Inflammatory macrophage treated with lipopolysaccharide for 4 hours (primary cell): ENCODE measurements at regions not wholly inside any gene's neighbourhood (a gene's known extent, or its start where the extent isn't known, plus 50 kb on each side); places are given as distances from the start of the nearest gene placed in this dataset.
A peak's percentile ranks its signal among the peaks of the same experiment; 100 is the strongest.

Experiments
- DNase-seq: peaks from one replicate; pipeline ENCODE4 v3.0.0-alpha.2; 2020

DNA sequence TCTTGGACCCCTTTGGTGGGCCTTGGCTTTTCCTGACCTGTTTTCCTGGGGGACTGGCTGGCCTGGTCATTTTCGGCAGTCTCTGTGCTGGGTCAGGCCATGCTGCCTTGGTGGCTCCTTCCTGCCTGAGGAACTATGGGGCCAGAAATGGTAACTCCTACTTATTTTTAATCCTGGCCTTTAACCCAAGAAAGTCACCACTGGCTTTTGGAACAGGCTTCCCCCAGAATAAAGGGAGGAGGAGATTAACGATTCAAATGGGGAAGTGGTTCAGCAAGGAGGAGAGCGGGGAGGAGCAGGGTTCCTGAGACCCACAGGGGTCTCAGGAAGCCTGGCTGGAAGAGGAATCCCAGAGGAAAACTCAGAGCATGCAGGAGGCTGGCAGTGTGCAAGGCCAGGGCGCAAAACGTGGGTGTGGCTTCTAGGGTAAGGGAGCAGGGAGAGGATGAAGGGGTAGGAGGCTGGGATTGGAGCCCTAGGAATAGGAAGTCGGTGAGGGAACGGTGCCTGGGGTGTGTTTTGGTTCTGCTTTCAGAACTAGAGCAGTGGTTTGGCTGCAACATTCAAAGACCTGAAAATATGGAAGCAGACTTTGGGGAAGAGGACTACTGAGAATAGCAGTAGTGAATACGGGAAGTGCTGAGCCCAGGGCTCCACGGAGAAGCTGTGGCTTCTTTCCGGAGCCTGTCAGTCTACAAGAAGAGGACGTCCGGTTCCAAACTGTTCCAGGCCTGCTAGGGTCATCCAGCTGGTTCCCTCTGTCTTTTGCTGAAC is 271.1 kb upstream of the KLF4 start:
- peak; percentile 95 for DNase-seq

DNA sequence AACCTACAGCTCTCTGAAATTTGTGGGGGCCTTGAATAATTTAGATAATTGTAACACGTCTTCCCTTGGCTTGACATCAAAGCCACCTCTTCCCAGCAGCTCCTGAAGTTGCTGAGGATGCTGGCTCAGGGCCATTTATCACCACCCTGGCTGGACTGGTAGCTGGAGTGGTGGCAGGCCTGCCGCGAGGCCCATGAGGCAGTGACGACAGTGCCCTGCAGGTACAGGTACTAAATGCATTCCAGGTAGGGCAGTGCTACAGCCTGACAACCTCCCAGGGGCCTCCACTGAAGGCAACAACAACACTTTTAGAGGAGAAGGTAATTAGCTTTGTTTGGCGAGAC is 270.2 kb upstream of the KLF4 start:
- no peak for DNase-seq

DNA sequence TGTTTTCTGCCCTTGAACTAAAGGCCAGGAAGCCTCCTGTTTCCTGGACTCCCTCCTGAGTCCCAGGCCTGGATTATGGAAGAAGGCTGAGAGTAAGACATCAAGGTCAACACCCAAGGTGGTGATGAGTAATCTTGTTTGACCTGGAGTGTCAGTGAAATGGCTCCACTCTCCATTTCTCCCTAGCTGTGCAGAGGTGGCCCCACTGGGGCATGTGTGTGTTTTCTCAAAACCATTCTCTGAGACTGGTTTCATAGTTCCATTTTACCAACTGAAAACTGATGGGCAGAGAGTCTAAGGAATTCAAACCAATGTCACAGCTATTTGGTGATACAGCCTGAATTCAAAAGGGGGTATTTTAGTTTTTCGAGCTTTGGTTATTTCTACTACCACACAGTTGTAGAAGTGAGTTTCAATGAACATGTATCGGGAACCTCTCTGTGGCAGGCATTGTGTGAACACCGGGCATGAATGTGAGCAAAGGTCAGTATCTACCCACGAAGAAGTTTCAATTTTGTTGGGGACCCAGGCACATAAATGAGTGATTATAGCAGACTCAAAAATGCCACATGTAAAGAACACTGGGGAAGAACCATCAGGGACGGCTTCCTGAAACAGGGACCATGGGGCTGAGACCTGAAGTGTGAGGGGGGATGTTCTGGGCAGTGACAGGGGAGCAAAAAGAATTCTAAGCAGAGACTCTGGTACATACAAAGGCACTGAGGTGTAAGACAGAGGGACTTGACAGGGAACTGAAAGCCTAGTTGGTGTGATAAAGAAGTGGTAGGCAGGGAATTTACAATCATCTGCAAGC is 269.6 kb upstream of the KLF4 start:
- no peak for DNase-seq

DNA sequence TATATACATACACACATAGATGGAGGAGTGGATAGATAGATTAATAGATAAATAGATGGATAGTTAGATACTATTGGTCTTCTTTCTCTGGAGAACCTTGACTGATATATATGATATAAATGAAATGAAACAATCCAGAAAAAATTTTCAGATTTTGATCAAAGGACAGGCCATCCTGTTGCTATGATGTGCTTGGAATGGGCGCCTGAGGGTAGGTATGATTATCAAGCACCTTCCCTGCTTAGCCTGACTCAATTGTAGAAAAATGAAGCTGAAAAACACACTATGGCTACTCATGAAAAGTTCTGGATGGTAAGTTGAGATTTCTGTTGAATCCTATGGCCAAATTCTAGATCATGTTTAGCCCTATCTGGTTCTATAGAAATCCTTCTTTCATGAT is 266.5 kb upstream of the KLF4 start:
- no peak for DNase-seq

DNA sequence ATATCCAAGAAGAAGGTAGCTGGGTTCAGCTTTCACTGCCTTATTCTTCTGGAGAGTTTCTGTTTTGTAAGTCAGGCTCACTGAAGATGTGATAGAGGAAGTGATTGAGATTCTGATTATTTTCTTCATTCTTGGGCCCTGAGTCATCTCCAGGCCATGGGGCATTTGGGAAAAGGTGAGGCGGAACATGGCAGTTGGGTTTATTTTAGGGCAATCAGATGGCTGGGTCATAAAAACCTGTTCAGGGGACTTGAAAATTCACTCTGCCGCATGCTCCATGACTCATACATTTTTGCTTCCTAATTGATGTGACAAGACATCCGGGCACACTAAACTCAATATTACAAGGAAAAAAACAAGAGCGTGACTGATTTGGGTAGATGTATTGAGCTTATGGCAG is 265.7 kb upstream of the KLF4 start:
- peak; percentile 84 for DNase-seq

DNA sequence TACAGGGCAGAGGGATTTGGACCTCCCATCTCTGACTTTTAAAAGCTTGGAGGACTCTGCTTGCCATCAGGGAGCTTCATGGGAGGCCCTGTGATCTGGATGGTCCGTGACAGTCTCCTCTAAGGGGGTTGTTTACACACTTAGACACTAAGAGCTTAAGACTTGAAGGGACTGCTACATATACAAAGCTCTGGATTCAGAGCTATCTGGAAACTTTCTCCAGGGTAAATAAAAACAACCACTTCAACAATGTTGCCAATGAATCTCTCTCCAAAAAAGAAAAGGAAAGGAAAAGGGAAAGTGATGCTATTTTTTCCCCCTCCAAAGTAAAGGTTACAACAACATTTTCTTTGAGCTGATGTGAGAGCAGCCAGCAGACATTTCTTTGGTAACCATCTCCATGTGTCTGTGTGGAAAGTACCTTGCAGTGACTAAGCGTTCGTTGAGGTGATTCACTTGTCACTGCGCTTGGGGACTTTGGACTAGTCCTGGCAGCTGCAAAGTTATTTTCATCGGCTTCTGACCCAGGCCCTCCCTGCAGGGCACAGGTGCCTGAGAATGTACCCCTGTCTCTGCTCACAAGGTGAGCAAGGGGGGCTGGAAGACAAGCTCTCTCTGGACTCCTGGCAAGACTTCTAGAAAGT is 262.1 kb upstream of the KLF4 start:
- DNase-seq = peak; percentile 94

DNA sequence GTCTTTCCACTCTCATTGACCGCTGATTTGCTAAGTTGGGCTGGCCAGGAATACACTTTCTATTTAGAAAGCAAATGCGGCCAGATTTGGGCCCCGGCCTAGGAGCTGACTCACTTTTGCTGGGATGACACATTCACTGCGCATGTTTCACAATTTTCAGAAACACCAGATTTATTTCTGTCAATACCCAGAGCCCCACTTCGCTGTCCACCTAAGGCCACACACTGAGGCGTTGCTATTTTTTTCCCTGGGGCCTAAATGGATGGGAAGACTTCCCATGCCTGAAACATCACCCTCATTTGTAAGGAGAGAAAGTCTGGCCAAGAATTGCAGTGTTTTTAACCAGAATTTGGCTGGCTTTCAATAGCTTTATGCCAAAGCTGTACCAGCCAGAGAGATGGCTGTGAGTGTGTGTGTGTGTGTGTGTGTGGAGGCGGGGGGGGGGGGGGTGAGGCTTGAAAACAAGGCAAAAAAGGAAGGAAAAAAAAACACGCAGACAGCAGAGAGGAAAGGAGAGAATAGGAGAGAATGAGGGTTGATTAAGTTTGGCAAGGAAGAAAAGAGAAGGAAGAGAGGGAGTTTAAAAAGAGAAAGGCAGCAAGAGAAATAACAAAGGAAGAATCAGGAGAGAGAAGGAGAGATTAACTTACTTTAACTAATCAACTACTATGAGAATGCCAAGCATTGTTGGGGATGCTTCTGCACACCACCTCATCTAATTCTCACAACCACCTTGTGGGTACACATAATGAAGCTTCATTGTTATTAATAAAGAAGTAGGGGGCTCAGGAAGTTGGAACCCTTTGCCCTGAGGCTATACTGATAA is 261.4 kb upstream of the KLF4 start:
- peak; percentile 96 for DNase-seq

DNA sequence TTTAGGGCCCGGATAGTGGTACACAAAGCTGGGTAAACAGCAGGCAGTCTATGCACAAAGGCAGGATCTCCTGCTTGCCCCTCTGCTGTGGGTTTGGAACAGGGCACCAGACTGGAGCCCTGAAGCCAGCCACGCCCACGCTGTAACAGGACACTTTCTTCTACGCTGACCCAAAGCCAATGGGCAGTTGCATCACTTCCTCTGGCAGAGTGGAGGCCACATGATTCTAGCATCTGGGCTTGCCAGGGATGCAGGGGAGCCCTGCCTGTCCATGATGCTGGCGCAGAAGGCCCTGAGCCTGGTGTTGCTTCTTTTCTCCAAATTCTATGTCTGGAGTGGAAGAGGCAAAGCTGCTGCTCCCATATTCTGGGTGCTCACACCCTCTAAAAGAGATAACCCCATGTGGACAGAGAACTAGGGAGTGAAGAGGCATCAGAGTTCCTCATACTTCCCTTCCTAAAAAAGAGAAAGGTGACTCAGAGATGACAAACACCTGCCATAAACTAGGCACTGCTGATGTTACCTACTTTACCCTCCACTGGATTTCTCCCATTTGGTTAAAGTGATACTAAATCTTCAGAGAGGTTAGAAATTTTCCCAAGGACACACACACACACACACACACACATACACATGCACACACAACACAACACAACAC is 260.3 kb upstream of the KLF4 start:
- peak; percentile 91 for DNase-seq

DNA sequence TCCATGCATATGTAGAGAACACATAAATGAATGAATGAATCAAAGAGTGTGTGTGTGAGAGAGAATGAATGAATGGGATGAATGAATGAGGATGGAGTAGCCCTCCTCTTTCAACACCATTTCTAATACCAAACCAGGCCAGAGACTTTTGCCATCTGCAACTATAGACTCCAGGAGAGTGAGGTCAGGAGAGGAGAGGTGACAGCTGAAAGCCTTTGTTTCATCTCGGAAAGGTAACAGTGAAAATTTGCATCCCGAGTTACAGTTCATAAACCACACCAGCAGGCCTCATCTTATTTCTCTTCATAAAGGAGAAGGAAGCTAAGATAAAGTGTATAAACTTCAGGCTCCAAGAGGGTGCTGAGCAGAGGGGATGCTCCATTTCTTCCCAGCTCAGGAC is 255.3 kb upstream of the KLF4 start:
- no peak for DNase-seq

DNA sequence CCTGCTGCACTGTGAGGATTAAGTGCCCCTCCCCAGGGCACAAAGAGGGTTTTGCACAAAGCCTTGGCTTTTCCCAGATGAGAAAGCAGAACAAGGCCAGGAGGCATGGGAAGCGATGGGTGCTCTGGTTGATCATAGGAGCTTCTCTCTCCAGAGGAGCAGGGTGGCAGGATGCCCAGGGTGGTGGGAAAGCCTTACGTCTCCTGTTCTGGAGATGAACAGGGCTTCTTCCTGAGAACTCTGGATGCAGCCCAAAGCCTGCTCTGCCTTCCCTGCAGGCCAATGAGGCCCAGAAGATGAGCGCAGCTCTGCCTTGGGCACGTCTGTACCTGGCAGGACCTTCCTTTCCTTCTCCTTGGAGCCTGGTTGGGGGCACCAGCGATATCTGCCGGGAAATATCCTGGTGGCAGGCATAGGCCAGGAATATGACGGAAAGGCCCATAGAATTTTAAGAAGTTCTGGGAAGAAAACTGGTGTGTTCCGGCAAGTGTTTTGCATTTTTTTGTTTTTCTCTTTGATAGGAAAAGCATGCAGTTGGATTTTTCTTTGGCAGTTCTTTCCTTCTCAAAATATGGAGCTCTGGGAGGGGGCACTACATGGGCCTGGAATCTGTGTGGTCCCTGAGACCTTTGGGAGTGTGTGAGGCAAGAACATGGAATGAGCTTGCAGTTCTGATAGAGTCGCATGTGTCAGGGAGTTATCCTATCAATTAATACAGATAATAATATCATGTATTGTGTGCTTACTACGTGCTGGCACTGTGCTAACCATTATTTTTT is 253.2 kb upstream of the KLF4 start:
- no peak for DNase-seq

DNA sequence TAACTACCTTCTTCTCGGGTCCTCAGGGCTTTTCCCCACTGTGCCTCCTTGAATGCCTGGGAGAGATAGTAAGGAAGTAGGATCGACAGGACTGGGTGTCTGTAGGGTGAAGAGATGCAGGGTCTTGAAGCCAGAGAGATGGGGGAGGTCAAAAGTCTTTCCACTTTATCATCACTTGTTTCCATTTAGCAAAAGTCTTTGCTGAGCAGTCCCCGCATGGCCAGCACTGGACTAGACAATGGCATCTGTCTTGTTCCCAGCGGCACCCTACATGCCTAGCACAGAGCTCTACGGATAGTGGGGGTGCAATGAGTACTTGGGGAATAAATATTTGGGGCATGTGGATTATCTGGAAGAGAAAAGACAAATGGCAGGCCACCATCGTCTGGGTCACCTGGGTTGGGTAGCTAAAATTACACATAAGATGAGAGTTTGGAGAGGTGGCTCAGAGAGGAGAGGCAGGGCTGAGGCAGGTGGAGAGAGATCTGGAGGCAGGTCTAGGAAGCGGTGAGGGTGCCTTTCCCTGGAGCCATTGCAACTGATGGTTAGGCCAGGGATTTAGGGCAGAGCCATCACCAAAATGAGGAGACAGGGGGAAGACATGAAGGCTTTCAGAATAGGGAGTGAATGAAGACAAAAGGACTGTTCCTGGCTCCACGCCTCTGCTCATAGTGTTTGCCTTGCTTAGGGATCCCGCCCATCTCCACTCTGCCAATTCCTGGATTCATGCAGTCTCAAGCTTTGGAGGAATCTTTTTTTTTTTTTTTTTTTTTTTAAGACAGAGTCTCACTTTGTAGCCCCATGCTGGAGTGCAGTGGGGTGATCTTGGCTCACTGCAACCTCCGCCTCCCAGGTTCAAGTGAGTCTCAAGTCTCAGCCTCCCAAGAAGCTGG is 250.8 kb upstream of the KLF4 start:
- DNase-seq = no peak

DNA sequence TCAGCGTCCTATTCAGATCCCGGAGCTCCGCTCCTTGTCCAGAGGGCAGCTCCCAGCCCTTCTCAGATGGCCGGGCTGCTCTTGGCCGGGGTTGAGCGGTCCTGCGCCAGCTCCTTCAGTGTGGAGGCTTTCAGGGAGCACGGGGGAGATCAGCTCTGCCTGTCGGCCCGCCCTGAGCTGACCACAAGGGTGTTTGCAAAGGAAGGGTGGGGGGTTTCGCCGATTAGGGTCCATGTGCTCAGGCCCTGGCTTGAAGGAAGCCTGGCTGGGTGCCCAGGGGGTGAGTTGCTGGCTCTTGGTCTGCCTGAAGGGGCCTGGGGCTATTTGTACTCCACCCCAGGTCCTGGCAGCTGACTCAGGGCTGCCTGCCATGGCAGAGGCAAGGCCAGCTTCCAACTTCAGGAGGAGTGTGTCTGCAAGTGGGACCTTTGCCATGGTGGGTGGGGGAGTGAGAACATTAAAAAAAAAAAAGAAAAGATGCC is 250.1 kb upstream of the KLF4 start:
- no peak for DNase-seq

DNA sequence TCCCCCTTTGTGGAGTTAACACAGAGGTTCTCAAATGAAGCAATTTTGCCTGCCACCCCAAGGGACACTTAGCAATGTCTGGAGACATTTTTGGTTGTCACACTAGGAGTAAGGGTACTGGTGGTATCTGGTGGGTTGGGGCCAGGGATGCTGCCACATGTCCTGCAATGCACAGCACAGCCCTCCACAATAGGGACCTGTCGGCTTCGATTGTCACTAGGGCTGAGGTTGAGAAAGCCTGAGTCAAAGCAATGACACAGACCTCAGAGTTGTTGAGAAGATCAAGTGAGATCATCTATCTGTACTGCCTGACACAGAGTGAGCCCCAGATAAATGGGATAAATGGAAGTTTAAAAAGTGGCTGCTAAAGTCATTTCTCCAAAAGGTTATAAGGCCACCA is 249.2 kb upstream of the KLF4 start:
- DNase-seq = peak; percentile 57

DNA sequence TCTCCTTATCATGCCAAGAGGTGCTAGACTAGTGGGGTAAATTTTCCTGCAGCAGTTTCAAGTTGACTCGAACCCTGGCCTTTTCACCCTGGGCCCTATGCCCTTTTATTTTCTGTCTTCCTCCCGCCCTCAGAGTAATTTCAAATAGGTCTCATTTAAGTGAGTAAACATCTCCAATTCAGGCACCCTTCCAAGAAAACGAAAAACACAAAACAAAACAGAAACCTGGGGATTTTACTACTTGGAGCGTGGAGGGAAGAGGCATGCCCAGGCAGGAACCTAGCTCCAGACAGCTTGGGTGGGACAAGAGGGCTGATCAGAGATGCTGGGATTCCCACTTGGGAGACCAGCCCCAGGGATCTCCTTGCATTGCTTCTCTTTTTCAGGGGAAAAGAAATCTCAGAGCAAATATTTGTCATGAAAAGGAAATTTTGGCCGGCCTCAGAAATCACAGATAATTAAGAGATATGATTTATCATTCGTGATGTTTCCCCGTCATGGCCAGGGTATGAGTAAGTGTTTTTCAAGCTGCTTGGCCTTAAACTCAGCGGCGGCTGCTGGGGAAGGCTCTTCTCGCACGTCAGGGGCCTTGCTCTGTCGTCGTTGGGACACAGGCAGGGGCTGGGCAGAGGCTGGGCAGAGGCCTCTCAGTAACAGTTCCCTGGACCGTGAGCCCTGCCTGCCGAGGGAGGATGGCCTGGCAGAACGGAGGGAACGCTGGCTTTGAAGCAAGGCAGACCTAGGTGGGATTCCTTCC is 248.6 kb upstream of the KLF4 start:
- DNase-seq = no peak

DNA sequence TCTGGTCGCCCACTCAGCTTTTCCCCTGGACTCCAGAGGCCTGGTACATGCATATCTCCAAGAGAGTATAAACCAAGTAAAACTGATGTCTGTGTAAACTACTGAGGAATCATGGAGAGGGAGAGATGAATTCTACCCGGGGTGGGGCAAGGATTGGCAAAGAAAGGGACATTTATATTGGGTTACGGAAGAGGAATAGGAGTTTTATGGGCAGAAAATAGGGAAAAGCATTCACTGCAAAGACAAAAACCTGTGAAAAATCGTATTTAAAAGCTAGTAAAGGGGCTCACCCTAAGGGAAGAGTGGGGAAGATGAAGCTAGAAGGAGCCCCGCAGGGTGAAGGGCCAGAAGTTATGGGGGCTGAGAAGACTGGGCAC is 248.0 kb upstream of the KLF4 start:
- no peak for DNase-seq

DNA sequence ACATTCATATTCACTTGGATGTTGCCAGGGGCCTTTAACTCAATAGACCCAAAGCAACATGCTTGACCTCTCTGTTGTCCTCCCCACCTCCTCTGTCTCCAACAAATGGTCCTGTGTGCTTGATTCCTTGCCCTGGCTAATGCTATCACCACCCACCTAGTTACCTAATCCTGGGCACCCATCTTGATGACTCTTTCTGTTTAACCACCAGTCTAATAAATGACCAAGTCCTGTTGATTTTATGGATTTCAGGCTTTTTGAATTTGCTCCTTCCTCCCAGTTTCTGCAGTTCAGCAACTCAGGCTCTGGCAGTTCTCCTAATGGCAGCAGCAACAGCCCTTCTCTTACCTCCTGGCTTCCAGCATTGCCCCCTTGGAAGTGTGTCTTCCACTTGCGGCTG is 246.3 kb upstream of the KLF4 start:
- DNase-seq = no peak

DNA sequence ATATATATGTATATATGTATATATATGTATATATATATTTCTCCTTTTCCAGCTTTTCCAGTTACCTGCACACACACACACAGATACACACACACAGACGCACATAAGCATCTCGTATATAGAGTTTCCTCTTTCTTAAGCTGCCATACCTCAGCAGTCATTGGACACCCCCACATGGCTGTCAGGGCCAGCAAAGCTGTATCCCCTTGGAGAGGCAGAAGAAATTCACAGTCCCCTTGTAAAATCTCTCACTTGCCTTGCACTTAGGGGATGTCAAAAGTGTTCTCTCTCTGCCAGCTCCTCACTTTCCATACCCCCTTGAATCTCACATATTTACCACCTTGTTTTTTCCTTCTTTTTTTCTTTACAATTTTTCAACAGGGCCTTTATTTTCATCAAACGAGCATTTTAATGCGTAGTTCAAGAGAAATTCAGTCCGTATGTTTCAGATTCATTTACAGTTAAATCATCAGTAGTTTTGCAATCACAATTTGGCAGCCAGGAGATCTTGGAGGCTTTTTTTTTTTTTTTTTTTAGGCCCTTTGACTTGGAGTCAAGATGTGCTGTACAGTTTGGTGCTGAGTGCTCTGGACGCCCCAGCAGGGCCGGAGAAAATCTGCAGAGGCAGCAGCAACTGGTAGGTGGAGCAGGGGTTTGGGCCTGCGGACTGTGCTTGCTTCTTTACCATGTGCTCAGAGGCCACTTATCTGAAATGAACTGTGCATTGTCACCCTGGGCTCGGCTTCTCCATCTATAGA is 244.9 kb upstream of the KLF4 start:
- DNase-seq = no peak

DNA sequence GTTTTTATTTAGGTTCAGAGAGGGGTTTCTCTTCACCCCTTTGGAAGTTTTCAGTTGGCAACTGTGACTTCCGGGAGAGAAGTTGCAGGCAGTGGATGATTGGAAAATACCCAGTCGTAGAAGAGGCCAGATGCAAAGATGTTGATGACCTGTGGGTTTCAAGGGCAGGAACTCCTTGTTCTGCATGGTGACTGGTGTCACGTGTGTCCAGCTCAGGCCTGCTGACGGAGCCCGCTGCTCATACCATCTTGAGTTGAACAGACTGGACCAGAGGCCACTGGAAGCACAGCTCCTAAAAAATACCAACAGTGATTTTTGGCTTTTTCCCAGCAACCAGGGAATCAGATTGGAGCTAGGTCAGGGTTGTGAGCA is 243.9 kb upstream of the KLF4 start:
- DNase-seq = no peak
